ENCODE measurements at regions not wholly inside any gene's neighbourhood (a gene's known extent, or its start where the extent isn't known, plus 50 kb on each side); places are given as distances from the start of the nearest gene placed in this dataset.

DNA sequence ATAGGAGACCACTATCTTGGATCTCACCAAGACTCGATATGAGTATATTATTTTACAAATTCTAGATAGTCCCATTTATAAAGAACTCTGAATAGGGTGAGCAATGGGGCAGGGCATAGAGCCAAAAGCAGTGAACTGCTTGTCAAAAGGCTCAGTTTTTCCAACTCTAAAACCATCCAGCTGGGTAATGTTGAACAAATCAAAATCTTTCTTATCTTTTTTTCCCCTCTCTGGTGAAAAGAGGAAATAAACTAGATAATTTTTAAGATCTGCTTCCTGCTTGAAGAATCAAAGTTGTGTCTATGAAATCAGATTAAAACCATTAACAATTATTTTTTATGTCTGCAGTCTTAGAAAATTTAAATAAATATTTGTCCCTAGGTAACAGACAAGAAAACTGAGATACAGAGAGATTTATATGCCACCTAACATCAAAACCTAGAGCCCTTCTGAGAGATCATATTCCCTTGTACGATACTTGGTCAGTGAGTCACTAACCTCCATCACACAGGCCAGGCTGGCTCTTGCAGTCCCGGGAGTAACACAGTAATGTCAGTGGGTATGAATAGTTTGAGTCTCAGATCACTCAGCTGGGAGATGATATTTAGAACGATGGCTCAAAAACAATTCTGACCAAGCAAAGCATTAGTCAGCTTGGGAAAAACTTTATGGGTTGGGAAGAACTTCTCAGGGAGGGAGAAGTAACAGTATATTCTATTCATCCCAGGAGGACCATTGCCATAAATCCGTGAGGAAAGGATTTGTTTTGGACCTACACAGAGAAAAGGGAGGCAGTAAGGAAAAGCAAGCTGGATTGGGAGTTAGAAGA, 178.8 kb downstream of the REEP3 start:
- H3K4me1 Mint-ChIP-seq (ENCODE audit: low read depth) = peaks cover 6% of the 10 kb centered on the region
- H3K36me3 Mint-ChIP-seq (ENCODE audit: low read depth) = no peaks in the 10 kb centered on the region
- no peak overlapping the region for H3K4me3 Mint-ChIP-seq
- peak; percentile 47 for DNase-seq (ENCODE audit: low spot score)
- no peaks in the 10 kb centered on the region for H3K9me3 Mint-ChIP-seq
- peaks cover 4% of the 10 kb centered on the region for H3K27me3 Mint-ChIP-seq (ENCODE audit: low read depth)
- H3K27ac Mint-ChIP-seq = no peak overlapping the region

DNA sequence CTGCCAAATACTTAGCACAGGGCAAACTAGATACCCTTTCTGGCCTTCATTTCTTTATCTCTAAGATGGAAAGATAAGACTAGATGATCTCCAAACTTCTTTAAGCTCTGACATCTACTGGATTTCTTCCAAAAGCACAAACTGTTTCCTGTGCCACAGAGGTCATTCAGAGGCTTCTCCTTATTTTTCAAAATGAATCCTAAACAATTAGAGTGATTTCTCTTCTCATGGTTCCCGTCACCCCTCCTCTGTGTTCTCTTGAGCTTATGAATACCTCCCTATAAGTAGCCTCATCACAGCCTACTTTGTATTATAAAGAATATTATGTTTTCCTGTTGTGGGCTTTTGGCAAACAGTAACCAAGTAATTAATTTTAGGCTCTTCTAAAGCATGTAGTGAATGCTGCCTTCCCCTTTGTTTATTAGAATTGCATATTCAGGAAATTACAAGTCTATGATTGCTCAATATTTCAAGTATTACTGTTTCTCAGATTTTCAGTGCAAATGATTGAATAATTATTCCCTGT, 179.5 kb downstream of the REEP3 start:
- Mint-ChIP-seq H3K27me3 (ENCODE audit: low read depth) (peaks cover 4% of the 10 kb centered on the region), H3K27ac (no peak overlapping the region), H3K4me1 (ENCODE audit: low read depth) (peaks cover 6% of the 10 kb centered on the region), H3K36me3 (ENCODE audit: low read depth) (no peaks in the 10 kb centered on the region), H3K4me3 (no peak overlapping the region), H3K9me3 (no peaks in the 10 kb centered on the region)
- no peak for DNase-seq (ENCODE audit: low spot score)

DNA sequence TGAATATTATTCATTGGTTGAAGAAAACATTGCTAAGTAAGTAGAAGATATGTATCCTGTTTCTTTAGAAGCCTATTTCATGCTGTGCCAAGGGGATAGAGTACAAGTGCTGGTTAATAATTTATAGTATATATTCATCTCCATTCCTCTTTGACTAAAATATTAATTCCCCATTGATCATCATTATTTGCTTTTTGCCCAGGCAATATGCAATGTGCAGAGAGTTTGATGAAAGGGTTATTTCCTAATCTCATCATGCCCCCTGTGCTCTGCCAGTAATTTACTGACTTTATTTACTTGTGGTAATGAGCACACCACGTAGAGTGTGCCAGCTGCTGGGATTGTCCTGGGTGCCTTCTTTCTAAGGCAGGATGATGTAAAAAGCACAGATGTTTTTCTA, 180.9 kb downstream of the REEP3 start:
- Mint-ChIP-seq H3K27ac (no peak overlapping the region), H3K36me3 (ENCODE audit: low read depth) (no peaks in the 10 kb centered on the region), H3K4me3 (no peak overlapping the region), H3K4me1 (ENCODE audit: low read depth) (peaks cover 10% of the 10 kb centered on the region), H3K27me3 (ENCODE audit: low read depth) (peaks cover 4% of the 10 kb centered on the region), H3K9me3 (no peaks in the 10 kb centered on the region)
- DNase-seq (ENCODE audit: low spot score) = no peak

DNA sequence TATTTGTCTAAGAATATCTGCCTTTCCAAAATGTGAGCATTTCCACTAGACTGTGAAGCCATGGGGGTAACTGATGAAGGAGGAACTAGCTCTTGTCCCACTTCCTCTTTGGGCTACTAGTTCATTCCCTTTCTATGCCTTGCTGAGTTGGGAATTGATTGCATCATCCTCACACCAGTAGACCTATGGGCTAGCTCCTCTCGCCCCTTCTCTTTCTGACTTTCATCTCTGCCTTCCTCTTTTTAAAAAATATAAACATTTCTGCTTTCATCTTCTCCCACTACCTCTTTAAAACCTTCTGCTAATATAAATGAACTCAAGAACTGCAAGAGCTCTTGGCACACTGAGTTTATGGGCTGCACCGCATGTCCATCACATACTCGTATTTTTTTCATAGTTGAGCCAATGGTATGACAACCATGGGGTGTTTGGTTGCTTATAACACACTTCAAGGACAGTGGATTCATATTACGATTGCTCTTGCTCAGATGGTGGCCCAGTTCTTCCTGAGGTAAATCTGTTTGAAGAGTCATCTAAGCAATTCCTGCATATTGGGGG, 182.0 kb downstream of the REEP3 start:
- no peak for DNase-seq (ENCODE audit: low spot score)
- no peak overlapping the region for H3K4me3 Mint-ChIP-seq
- no peaks in the 10 kb centered on the region for H3K36me3 Mint-ChIP-seq (ENCODE audit: low read depth)
- peaks cover 4% of the 10 kb centered on the region for H3K27me3 Mint-ChIP-seq (ENCODE audit: low read depth)
- H3K27ac Mint-ChIP-seq = no peak overlapping the region
- H3K4me1 Mint-ChIP-seq (ENCODE audit: low read depth) = peaks cover 16% of the 10 kb centered on the region
- no peaks in the 10 kb centered on the region for H3K9me3 Mint-ChIP-seq

DNA sequence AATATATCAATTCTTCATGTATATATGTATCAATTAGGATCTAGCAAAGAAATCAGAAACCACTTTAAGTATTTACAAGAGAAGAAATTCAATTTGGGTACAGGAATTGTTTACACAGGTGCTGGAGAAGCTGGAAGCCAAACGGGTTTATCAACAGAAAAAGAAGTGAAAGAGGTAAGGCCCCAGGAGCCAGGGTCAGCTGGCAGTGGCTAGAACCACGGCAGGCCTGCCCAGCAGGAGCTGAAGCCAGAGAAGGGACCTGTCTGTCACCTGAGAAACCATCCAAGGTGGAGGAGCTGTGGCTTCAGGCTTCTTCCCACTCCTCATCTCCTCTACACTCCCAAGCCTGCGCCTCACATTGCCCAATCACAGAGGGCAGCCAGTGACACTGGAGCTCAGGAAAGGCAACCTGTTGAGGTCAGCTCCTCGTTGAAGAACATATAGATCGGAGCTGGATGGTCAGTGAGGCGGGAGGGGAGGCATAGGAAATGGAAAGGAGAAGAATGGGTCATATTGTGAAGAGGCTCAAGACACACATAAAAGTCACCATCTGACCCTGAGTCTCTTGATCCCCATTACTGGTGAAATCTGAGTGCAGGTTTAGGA, 182.6 kb downstream of the REEP3 start:
- peaks cover 19% of the 10 kb centered on the region for H3K4me1 Mint-ChIP-seq (ENCODE audit: low read depth)
- no peak overlapping the region for H3K4me3 Mint-ChIP-seq
- no peaks in the 10 kb centered on the region for H3K9me3 Mint-ChIP-seq
- H3K36me3 Mint-ChIP-seq (ENCODE audit: low read depth) = no peaks in the 10 kb centered on the region
- no peak overlapping the region for H3K27ac Mint-ChIP-seq
- H3K27me3 Mint-ChIP-seq (ENCODE audit: low read depth) = no peaks in the 10 kb centered on the region
- no peak for DNase-seq (ENCODE audit: low spot score)

DNA sequence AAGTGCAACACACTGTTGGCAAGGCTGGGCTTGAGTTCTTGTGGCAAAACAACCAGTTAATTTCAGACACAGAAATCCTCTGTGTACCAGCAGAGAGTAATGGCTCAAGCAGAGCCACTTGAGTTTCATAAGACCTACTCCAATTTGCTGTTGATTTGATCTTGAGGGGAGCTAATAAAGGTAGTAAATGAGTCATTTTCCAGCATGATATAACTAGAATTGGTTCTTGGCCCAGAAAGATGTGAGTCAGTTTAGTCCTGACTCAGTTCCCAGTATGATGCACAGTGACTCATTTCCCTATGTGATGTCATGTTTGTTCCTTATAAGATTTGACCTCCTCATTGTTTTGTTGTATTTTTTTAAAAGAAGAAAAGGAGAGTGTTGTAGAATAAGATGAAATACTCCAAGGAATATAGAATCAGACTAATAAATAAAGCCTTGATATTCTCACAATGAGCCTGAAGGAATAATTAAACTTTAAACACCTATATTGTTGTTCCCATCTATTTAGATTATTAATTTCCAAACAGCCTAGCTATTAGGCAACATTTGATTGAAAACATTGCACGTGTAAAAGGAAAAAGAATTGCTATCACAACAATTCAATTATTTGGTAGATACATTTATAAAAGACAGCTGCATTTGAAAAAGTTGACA, 186.2 kb downstream of the REEP3 start:
- no peak overlapping the region for H3K4me3 Mint-ChIP-seq
- peak; percentile 62 for DNase-seq (ENCODE audit: low spot score)
- no peaks in the 10 kb centered on the region for H3K9me3 Mint-ChIP-seq
- no peaks in the 10 kb centered on the region for H3K27me3 Mint-ChIP-seq (ENCODE audit: low read depth)
- H3K36me3 Mint-ChIP-seq (ENCODE audit: low read depth) = no peaks in the 10 kb centered on the region
- H3K27ac Mint-ChIP-seq = peak overlapping the region; percentile 35
- H3K4me1 Mint-ChIP-seq (ENCODE audit: low read depth) = peaks cover 13% of the 10 kb centered on the region

DNA sequence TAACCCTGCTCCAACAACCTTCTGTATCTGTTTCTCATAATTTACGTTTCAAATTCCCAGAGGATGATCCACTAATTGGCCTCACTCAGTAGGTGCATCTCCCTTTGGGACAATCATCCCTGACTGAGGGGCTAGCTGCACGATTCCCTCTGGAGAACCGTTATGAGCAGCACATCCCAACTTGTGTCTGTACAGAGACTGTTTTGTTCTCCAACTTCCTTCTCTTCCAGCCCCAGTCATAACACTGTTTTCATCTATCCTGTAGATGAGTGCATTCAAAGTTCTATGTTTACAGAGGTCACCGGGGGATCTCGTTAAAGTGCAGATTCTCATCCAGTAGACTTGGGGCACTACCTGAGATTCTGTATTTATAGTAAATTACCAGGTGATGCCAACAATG, 187.2 kb downstream of the REEP3 start:
- no peaks in the 10 kb centered on the region for H3K36me3 Mint-ChIP-seq (ENCODE audit: low read depth)
- no peak overlapping the region for H3K27ac Mint-ChIP-seq
- no peaks in the 10 kb centered on the region for H3K27me3 Mint-ChIP-seq (ENCODE audit: low read depth)
- no peak overlapping the region for H3K4me3 Mint-ChIP-seq
- H3K4me1 Mint-ChIP-seq (ENCODE audit: low read depth) = peaks cover 13% of the 10 kb centered on the region
- H3K9me3 Mint-ChIP-seq = no peaks in the 10 kb centered on the region
- DNase-seq (ENCODE audit: low spot score) = no peak

DNA sequence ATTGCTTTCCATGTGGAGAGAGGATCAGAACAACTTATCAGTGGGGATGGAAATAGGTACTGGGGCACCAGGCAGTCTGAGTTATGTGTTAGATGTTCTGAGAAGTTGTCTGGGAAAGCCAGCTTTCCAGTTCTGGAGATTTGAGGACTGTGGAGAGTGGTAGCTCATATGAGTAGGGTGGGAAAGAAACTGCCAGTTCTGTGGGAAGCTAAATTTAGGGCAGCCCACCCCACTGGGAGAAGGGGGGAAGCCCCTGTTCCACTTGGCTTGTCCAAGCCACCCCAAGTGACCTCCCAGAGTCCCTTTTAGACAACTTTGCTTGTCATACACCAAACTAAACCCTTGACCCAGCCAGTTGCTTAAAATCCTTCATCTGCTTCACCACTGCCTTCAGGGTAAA, 189.5 kb downstream of the REEP3 start:
- no peak for DNase-seq (ENCODE audit: low spot score)
- H3K27me3 Mint-ChIP-seq (ENCODE audit: low read depth) = peaks cover 7% of the 10 kb centered on the region
- no peak overlapping the region for H3K4me3 Mint-ChIP-seq
- H3K9me3 Mint-ChIP-seq = no peaks in the 10 kb centered on the region
- H3K4me1 Mint-ChIP-seq (ENCODE audit: low read depth) = peaks cover 13% of the 10 kb centered on the region
- no peaks in the 10 kb centered on the region for H3K36me3 Mint-ChIP-seq (ENCODE audit: low read depth)
- no peak overlapping the region for H3K27ac Mint-ChIP-seq

DNA sequence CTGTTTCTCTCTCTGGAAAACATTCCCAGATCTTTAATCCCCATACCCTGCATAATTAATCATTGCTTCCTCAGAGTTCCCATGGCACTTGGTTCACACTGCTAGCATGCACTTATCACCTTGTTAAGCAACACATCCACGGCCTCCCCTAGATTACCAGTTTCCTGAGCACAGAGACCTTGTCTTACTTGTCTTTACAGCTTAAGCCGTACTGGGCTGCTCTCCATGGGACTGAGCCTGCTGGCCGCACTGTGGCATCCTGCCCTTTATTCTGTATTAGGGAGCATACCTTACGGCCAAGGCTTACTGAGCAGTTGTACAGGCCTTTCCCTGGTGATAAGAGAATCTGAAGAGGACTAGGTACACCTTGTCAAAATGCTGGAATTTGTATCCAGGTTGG, 190.2 kb downstream of the REEP3 start:
- Mint-ChIP-seq H3K27me3 (ENCODE audit: low read depth) (peaks cover 7% of the 10 kb centered on the region), H3K4me1 (ENCODE audit: low read depth) (peaks cover 13% of the 10 kb centered on the region), H3K36me3 (ENCODE audit: low read depth) (no peaks in the 10 kb centered on the region), H3K4me3 (no peak overlapping the region), H3K27ac (no peak overlapping the region), H3K9me3 (no peaks in the 10 kb centered on the region)
- no peak for DNase-seq (ENCODE audit: low spot score)

DNA sequence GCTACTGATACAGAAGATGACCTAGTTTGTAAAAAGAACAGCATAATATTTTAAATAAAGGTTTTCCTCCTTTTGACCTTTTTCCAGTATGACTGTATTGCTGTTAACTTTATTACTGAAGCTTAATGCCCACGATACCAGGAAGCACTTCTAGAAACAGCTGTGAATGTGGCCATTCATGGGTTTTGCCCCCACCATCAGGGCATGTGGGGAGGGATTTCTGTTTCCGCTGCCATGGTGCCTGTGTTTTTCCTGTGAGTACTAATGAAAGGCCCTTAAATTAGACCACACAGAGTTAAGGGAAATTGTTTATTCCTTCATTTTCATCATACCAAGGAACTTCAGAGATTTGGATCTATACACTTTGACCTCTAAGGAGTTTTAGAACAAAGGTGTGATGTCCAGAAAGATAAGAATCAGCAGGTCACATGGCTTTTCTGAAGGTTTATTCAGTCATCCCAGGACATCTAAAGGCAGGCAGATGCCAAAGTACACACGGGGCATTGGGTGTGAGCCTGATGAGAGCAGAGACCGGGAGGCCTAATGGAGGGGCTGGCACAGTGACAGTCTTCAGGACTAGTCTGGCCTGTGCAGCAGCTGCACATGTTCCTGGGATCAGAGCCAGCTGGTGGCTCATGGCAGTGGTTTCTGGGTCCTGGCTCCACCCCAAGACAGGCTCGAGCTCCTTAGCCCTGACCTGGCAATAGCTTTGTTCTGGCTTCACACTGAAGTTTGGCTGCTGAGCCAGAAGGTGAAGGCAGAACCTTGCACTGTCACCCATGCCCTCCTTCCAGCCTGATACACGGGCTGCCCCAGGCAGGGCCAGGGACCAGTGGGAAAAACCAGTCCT, 190.9 kb downstream of the REEP3 start:
- H3K9me3 Mint-ChIP-seq = no peaks in the 10 kb centered on the region
- H3K27me3 Mint-ChIP-seq (ENCODE audit: low read depth) = peaks cover 7% of the 10 kb centered on the region
- H3K4me3 Mint-ChIP-seq = no peak overlapping the region
- no peak for DNase-seq (ENCODE audit: low spot score)
- no peaks in the 10 kb centered on the region for H3K36me3 Mint-ChIP-seq (ENCODE audit: low read depth)
- peaks cover 9% of the 10 kb centered on the region for H3K4me1 Mint-ChIP-seq (ENCODE audit: low read depth)
- H3K27ac Mint-ChIP-seq = no peak overlapping the region

DNA sequence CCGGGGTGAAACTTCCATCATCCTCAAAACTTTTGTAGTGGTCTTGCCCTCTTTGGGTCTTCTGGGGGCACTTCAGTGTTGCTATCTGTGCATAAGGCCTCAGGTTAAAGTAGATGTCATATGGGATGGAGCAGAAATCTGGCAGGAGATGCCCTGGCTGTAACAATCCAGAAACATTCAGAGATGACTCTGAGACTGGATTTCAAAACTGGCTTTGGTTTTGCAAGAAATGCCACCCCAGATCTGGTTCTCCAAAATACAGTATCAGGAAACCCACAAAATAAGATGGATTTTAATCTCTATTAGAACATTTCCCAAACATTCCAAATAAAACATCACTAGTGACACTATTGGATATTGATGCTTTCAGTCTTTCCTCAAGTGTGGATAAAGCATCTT, 191.5 kb downstream of the REEP3 start:
- H3K27ac Mint-ChIP-seq = no peak overlapping the region
- no peaks in the 10 kb centered on the region for H3K36me3 Mint-ChIP-seq (ENCODE audit: low read depth)
- H3K27me3 Mint-ChIP-seq (ENCODE audit: low read depth) = peaks cover 9% of the 10 kb centered on the region
- no peaks in the 10 kb centered on the region for H3K9me3 Mint-ChIP-seq
- no peak for DNase-seq (ENCODE audit: low spot score)
- no peak overlapping the region for H3K4me3 Mint-ChIP-seq
- H3K4me1 Mint-ChIP-seq (ENCODE audit: low read depth) = peaks cover 3% of the 10 kb centered on the region

DNA sequence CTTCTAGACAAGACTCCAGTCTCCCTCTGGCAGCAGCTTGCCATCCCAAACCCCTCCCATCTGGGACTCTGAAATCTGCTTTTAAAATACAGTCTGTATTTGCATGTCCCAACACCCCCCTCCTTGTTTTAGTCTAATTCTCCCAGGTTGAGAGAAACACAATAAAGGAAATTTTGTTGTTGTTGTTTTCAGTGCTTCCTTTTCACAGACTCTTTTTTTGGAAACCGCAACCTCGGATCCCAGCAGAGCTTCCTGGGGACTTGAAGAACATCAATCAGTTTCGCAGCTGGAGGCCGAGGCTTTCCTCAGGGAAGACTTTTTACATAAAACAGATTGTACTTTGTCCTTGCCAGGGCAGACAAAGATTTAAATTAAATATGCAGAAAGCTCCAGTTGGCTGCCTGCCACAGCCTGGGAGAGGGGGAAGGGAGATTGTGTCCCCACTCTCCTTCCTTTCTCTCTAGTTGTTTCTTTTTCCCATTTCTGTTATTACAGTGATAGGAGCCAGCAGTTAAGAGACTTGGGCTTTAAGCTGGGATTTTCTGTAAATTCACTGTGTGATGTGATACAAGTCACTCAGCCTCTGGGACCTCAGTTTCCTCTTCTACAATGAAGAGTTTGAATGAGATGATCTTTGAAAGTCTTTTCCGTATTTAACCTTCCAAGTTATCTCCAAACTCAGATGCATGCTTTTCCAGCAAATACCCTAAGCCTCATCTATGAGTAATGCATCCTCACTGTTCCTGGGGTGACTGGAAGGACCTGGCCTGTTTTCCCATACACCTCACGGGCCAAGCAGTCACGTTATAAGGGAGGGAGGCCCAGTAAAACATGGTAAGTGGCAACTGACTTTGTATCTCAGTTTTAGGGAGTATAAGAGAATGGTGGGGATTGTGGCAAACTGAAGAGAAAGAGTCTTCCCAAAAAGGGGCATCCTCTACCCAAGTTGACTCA, 192.3 kb downstream of the REEP3 start:
- no peak for DNase-seq (ENCODE audit: low spot score)
- peaks cover 9% of the 10 kb centered on the region for H3K27me3 Mint-ChIP-seq (ENCODE audit: low read depth)
- H3K27ac Mint-ChIP-seq = no peak overlapping the region
- no peaks in the 10 kb centered on the region for H3K9me3 Mint-ChIP-seq
- H3K4me3 Mint-ChIP-seq = no peak overlapping the region
- no peaks in the 10 kb centered on the region for H3K36me3 Mint-ChIP-seq (ENCODE audit: low read depth)
- H3K4me1 Mint-ChIP-seq (ENCODE audit: low read depth) = peaks cover under 1% of the 10 kb centered on the region

All from T-helper 2 cell treated with Interferon-gamma antibody and Interleukin-4, amounts not matched to agents 5 μg/mL and 100 μg/mL, for 36 hours (primary cell).